NCI-H510A (cell line): ENCODE measurements at regions not wholly inside any gene's neighbourhood (a gene's known extent, or its start where the extent isn't known, plus 50 kb on each side); places are given as distances from the start of the nearest gene placed in this dataset.

Source experiments
- DNase-seq: peaks from one replicate; lab custom pipeline; 2025; lab: John Stamatoyannopoulos, UW

- no peak for DNase-seq
These were observed 86.9 kb upstream of the MSX1 start for GRCh38 chr4:4772534-4772933.

- DNase-seq, result no peak
These were observed 88.3 kb upstream of the MSX1 start for GRCh38 chr4:4771160-4771559.

- DNase-seq, result no peak
These were observed 88.9 kb upstream of the MSX1 start for GRCh38 chr4:4770610-4771009.

- no peak for DNase-seq
These were observed 92.9 kb upstream of the MSX1 start for GRCh38 chr4:4766564-4766963.

GRCh38 chr4:4765811-4766210 lies 93.7 kb upstream of the MSX1 start:
- DNase-seq, result no peak

GRCh38 chr4:4764558-4764905 lies 94.9 kb upstream of the MSX1 start:
- no peak for DNase-seq

GRCh38 chr4:4763822-4764557 lies 95.5 kb upstream of the MSX1 start:
- DNase-seq, result no peak

GRCh38 chr4:4762909-4763821 lies 96.3 kb upstream of the MSX1 start:
- no peak for DNase-seq

GRCh38 chr4:4762300-4762699 lies 97.2 kb upstream of the MSX1 start:
- no peak for DNase-seq

GRCh38 chr4:4761128-4761982 lies 98.1 kb upstream of the MSX1 start:
- no peak for DNase-seq

- DNase-seq, result no peak
These were observed 99.6 kb upstream of the MSX1 start for GRCh38 chr4:4759883-4760282.

GRCh38 chr4:4759232-4759631 lies 100.2 kb upstream of the MSX1 start:
- DNase-seq, result no peak

- no peak for DNase-seq
These were observed 100.8 kb upstream of the MSX1 start for GRCh38 chr4:4758681-4759080.

- DNase-seq, result no peak
These were observed 104.2 kb upstream of the MSX1 start for GRCh38 chr4:4755306-4755705.

GRCh38 chr4:4754641-4755040 lies 104.8 kb upstream of the MSX1 start:
- DNase-seq, result no peak

GRCh38 chr4:4753643-4754042 lies 105.8 kb upstream of the MSX1 start:
- DNase-seq, result no peak

- no peak for DNase-seq
These were observed 106.7 kb upstream of the MSX1 start for GRCh38 chr4:4752576-4753401.

GRCh38 chr4:4752025-4752424 lies 107.4 kb upstream of the MSX1 start:
- DNase-seq, result no peak

- no peak for DNase-seq
These were observed 109.3 kb upstream of the MSX1 start for GRCh38 chr4:4750187-4750586.

GRCh38 chr4:4749137-4749536 lies 110.3 kb upstream of the MSX1 start:
- DNase-seq, result no peak

GRCh38 chr4:4746444-4746843 lies 113.0 kb upstream of the MSX1 start:
- DNase-seq, result no peak

GRCh38 chr4:4740071-4740470 lies 119.4 kb upstream of the MSX1 start:
- DNase-seq, result no peak
